ENCODE measurements at regions not wholly inside any gene's neighbourhood (a gene's known extent, or its start where the extent isn't known, plus 50 kb on each side); places are given as distances from the start of the nearest gene placed in this dataset.

DNA sequence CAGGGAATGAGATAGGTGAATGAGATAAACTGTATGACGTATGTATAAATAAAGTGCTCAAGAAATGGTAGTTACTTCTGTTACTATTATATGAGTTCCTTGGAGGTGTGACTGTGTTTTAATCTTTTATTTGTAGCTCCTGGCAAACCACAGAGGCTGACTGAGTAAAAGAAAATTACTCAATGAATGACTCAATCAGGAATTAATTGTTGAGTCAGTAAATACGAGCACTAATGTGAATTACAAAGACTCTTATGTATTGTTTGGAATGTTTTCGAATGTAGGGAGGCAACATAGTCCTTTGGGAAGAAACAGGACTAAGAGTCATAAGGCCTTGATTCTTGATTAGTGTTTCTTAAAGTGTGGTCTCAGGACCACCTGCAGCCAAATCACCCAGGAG lies 51.1 kb upstream of the BLID start:
- no peaks in the 10 kb centered on the region for H3K9me3 ChIP-seq (ENCODE audit: control insufficient read depth, insufficient read depth, low read length)
- no peak overlapping the region for H3K9ac ChIP-seq (ENCODE audit: low read depth, low read length)
- peaks cover 5% of the 10 kb centered on the region for H3K27me3 ChIP-seq (ENCODE audit: control insufficient read depth, insufficient read depth, low read length)
- peaks cover 5% of the 10 kb centered on the region for H3K4me1 ChIP-seq (ENCODE audit: control insufficient read depth, insufficient read depth, low read length)
- no peak overlapping the region for H3K4me3 ChIP-seq (ENCODE audit: low read depth, low read length)
- no peaks in the 10 kb centered on the region for H3K36me3 ChIP-seq (ENCODE audit: control insufficient read depth, insufficient read depth, low read length)

DNA sequence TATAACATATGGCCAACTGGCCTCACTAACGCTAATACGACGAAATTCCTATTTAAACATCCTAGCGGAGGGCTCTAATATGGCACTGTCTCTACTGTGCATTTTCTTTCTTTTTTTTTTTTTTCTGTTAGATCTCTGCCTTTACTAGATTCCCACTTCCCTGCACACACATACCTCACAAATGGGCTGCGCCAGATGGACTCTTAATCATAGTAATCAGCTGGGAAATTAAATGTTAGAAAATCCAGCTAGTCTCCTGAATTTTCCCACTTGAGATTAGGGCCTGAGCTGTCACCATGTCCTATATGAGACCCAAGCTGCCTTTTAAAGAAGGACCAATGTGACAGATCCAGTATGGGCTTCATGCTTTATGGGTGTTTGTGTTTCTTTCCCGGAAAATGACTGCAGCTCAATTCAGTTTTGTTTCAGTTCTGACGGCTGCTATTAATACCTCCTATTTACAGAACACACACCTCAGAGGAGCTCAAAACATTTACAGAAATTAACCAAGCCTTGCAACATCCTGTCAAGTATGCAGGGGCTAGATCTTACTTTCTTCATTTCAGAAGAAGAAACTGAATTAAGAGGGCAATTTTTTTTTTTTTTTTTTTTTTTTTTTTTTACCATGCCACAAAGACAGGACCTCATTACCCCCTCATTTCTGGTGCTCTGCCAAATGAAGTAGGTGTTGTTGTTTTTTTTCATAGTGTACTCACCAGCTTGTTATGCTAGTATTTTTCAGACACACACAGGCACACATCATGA lies 49.8 kb upstream of the BLID start:
- Histone ChIP-seq H3K4me3 (ENCODE audit: low read depth, low read length) (no peak overlapping the region), H3K9ac (ENCODE audit: low read depth, low read length) (no peak overlapping the region), H3K9me3 (ENCODE audit: control insufficient read depth, insufficient read depth, low read length) (no peaks in the 10 kb centered on the region), H3K36me3 (ENCODE audit: control insufficient read depth, insufficient read depth, low read length) (no peaks in the 10 kb centered on the region), H3K4me1 (ENCODE audit: control insufficient read depth, insufficient read depth, low read length) (peaks cover 5% of the 10 kb centered on the region), H3K27me3 (ENCODE audit: control insufficient read depth, insufficient read depth, low read length) (peaks cover 5% of the 10 kb centered on the region)
